DOHH2 (cell line): ENCODE measurements at regions not wholly inside any gene's neighbourhood (a gene's known extent, or its start where the extent isn't known, plus 50 kb on each side); places are given as distances from the start of the nearest gene placed in this dataset.

Experiments used
- H3F3A ChIP-seq: fragments of 200-600 bp; sonication (generic), shearing (Covaris generic); 2 replicates; pipeline ENCODE4 v1.6.0; 2016; ENCODE audit warnings: antibody characterized with exemption, mild to moderate bottlenecking; ENCODE audit not compliant: control insufficient read depth, insufficient read depth
- H3K27ac ChIP-seq: fragments of 200-600 bp; sonication (generic); 2 replicates; pipeline ENCODE4 v1.5.1; 2014; ENCODE audit warnings: low read depth, mild to moderate bottlenecking, low read length, moderate library complexity
- H3K27me3 ChIP-seq: fragments of 200-600 bp; sonication (generic); 2 replicates; pipeline ENCODE4 v1.6.1; 2014; ENCODE audit warnings: mild to moderate bottlenecking, low read length, mixed read lengths; ENCODE audit not compliant: control insufficient read depth
- H3K36me3 ChIP-seq: fragments of 200-600 bp; sonication (generic); 2 replicates; pipeline ENCODE4 v1.6.1; 2014; ENCODE audit warnings: mild to moderate bottlenecking, low read length, moderate library complexity, mixed read lengths; ENCODE audit not compliant: control insufficient read depth
- H3K4me1 ChIP-seq: fragments of 200-600 bp; sonication (generic); 2 replicates; pipeline ENCODE4 v1.6.1; 2014; ENCODE audit warnings: mild to moderate bottlenecking, low read length, mixed read lengths; ENCODE audit not compliant: control insufficient read depth
- H3K4me2 ChIP-seq: fragments of 200-600 bp; sonication (generic); 2 replicates; pipeline ENCODE4 v1.6.0; 2014; ENCODE audit warnings: mild to moderate bottlenecking, low read length, moderate library complexity
- H3K4me3 ChIP-seq: fragments of 200-600 bp; sonication (generic); 2 replicates; pipeline ENCODE4 v1.5.1; 2014; ENCODE audit warnings: mild to moderate bottlenecking, low read length, mixed read lengths
- H3K79me2 ChIP-seq: fragments of 200-600 bp; sonication (generic); 2 replicates; pipeline ENCODE4 v1.6.1; 2014; ENCODE audit warnings: mild to moderate bottlenecking, low read length, mixed read lengths; ENCODE audit not compliant: control insufficient read depth
- H3K9me2 ChIP-seq: fragments of 200-600 bp; sonication (generic); replicated peaks from 2 replicates; pipeline ENCODE4 v1.6.1; 2014; ENCODE audit warnings: mild to moderate bottlenecking, low read length, mixed read lengths; ENCODE audit not compliant: control insufficient read depth
- H3K9me3 ChIP-seq: fragments of 200-600 bp; sonication (generic); 2 replicates; pipeline ENCODE4 v1.6.1; 2014; ENCODE audit warnings: antibody characterized with exemption, low read length, mixed read lengths; ENCODE audit not compliant: control insufficient read depth, insufficient read depth
- H4K20me1 ChIP-seq: fragments of 200-600 bp; sonication (generic); 2 replicates; pipeline ENCODE4 v1.6.0; 2014; ENCODE audit warnings: low read depth, mild to moderate bottlenecking, antibody characterized with exemption, low read length, moderate library complexity; ENCODE audit not compliant: control insufficient read depth, insufficient read depth
- EZH2phosphoT487 ChIP-seq: fragments of 200-600 bp; sonication (generic); IDR thresholded peaks from 2 replicates; pipeline ENCODE4 v1.6.1; 2017; ENCODE audit warnings: borderline replicate concordance, mild to moderate bottlenecking, antibody characterized with exemption, low read length, moderate library complexity, mixed read lengths
- TF ChIP-seq, protein P1 (sequence below): fragments of 200-600 bp; sonication (generic); IDR thresholded peaks from one replicate; pipeline ENCODE4 v1.5.1; 2014; ENCODE audit warnings: antibody characterized with exemption, mild to moderate bottlenecking, low read depth, low read length; ENCODE audit not compliant: poor library complexity, severe bottlenecking

GRCh38 chr5:106311230-106311915 is 1359.4 kb downstream of the EFNA5 start:
- Histone ChIP-seq H3K4me2 (no peak overlapping the region), H3F3A (no peaks in the 10 kb centered on the region), H4K20me1 (no peaks in the 10 kb centered on the region), H3K36me3 (no peaks in the 10 kb centered on the region), H3K9me2 (no peaks in the 10 kb centered on the region), H3K27ac (no peak overlapping the region), H3K9me3 (no peaks in the 10 kb centered on the region), H3K27me3 (no peaks in the 10 kb centered on the region), H3K4me3 (no peak overlapping the region), H3K79me2 (no peaks in the 10 kb centered on the region), H3K4me1 (no peaks in the 10 kb centered on the region)
- no peak for TF ChIP-seq EZH2phosphoT487
- TF ChIP-seq, protein P1, sequence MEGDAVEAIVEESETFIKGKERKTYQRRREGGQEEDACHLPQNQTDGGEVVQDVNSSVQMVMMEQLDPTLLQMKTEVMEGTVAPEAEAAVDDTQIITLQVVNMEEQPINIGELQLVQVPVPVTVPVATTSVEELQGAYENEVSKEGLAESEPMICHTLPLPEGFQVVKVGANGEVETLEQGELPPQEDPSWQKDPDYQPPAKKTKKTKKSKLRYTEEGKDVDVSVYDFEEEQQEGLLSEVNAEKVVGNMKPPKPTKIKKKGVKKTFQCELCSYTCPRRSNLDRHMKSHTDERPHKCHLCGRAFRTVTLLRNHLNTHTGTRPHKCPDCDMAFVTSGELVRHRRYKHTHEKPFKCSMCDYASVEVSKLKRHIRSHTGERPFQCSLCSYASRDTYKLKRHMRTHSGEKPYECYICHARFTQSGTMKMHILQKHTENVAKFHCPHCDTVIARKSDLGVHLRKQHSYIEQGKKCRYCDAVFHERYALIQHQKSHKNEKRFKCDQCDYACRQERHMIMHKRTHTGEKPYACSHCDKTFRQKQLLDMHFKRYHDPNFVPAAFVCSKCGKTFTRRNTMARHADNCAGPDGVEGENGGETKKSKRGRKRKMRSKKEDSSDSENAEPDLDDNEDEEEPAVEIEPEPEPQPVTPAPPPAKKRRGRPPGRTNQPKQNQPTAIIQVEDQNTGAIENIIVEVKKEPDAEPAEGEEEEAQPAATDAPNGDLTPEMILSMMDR, result no peak

GRCh38 chr5:106307265-106307664 is 1363.5 kb downstream of the EFNA5 start:
- Histone ChIP-seq H3F3A (no peaks in the 10 kb centered on the region), H4K20me1 (no peaks in the 10 kb centered on the region), H3K4me2 (no peak overlapping the region), H3K4me3 (no peak overlapping the region), H3K27ac (no peak overlapping the region), H3K79me2 (no peaks in the 10 kb centered on the region), H3K4me1 (no peaks in the 10 kb centered on the region), H3K9me2 (no peaks in the 10 kb centered on the region), H3K27me3 (no peaks in the 10 kb centered on the region), H3K36me3 (no peaks in the 10 kb centered on the region), H3K9me3 (no peaks in the 10 kb centered on the region)
- no peak for TF ChIP-seq EZH2phosphoT487
- TF ChIP-seq, protein P1, result no peak

DNA sequence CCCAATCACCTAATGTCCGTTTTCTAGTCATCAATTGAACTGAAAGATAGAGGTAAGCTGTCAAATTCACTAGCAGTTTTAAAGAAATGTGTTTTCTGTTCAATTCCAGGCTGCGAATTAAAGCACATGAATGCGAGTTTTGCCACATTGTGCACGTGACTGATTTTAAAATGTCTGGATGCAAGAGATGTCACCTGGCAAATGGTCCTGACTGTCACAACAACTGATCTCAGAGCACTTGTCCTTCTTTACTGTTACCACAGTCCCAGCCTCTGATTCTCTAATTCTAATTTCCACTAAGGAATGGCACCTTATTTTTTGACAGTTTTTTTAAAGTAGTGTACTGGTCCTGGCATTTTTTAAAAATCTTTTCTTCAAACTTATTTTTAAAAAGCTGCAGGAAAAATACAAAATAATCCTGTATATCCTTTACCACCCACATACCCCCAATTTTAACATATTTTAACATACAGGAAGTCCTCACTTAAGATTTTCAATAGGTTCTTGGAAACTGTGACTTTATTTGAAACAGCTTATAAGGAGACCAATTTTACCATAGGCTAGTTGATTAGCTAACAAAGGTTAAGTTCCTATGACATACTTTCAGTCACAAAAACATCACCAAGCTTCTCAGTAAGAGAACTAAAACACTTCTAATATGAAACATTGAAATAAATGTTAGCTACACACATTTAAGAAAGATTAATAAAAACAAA is 1364.3 kb downstream of the EFNA5 start:
- no peaks in the 10 kb centered on the region for H3K4me1 ChIP-seq
- H3F3A ChIP-seq, result no peaks in the 10 kb centered on the region
- no peaks in the 10 kb centered on the region for H3K36me3 ChIP-seq
- H3K79me2 ChIP-seq, result no peaks in the 10 kb centered on the region
- no peak overlapping the region for H3K27ac ChIP-seq
- no peaks in the 10 kb centered on the region for H3K9me3 ChIP-seq
- H3K9me2 ChIP-seq, result no peaks in the 10 kb centered on the region
- H3K4me3 ChIP-seq, result no peak overlapping the region
- no peaks in the 10 kb centered on the region for H3K27me3 ChIP-seq
- H3K4me2 ChIP-seq, result no peak overlapping the region
- H4K20me1 ChIP-seq, result no peaks in the 10 kb centered on the region
- TF ChIP-seq EZH2phosphoT487, result no peak
- TF ChIP-seq, protein P1, result no peak
